K562 (cell line): ENCODE measurements at regions not wholly inside any gene's neighbourhood (a gene's known extent, or its start where the extent isn't known, plus 50 kb on each side); places are given as distances from the start of the nearest gene placed in this dataset.

Experiments used
- ATAC-seq: fragments of 200-7000 bp; cut with Tn5 transposase; 3 replicates; pipeline ENCODE4 v1.9.1; 2020; ENCODE audit warnings: moderate library complexity
- BruUV-seq: library from RNA; stranded (reverse); fragments of 400-500 nt; replicated peaks from 2 replicates; lab custom pipeline; 2021; lab: Mats Ljungman, UMichigan
- CTCF ChIA-PET: fragments of 300-600 bp; formaldehyde crosslinking; extraction: SDS; loops from one replicate; lab custom pipeline; 2021; ENCODE audit warnings: low intra/inter-chr PET ratio; lab: Yijun Ruan, JAX
- POLR2A ChIA-PET: fragments of 300-600, 350-650 bp; sonication (Branson Sonifier 250); formaldehyde crosslinking; extraction: SDS; loops from one replicate; lab custom pipeline; 2021; ENCODE audit warnings: antibody characterized with exemption, inconsistent platforms; lab: Yijun Ruan, JAX
- DNase-seq, 4 experiments: peaks; one replicate each; pipeline versions ENCODE4 v3.0.0 to v3.0.0-alpha.2; 2011 to 2018; ENCODE audit warnings: low spot score in 3 of 4, mixed read lengths in 3 of 4; ENCODE audit errors: extremely low read depth in 1 of 4
- FAIRE-seq: peaks from 2 replicates; lab custom pipeline; 2011; peaks lifted over from hg19 to GRCh38; lab: Jason Lieb, UNC
- H2AFZ ChIP-seq: 2 replicates; pipeline ENCODE4 v1.6.0; 2011; ENCODE audit warnings: low read depth, low read length, control low read depth, inconsistent platforms
- H3K27ac ChIP-seq: fragments of 200-600 bp; 3 replicates; pipeline ENCODE4 v1.8.0; 2011; ENCODE audit warnings: low read depth, mild to moderate bottlenecking, control low read depth, inconsistent platforms, low read length, moderate library complexity, mixed read lengths; ENCODE audit errors: extremely low read depth
- H3K27me3 ChIP-seq, 2 experiments: fragments of 300-600 bp in 1 of 2; 2 replicates in 1 of 2; 3 replicates in 1 of 2; pipeline versions ENCODE4 v1.6.0 to v1.8.0; 2011; ENCODE audit warnings: inconsistent platforms in 2 of 2, low read length in 2 of 2, mild to moderate bottlenecking in 1 of 2, mixed read lengths in 1 of 2, moderate library complexity in 1 of 2; ENCODE audit not compliant: control insufficient read depth in 2 of 2, insufficient read depth in 2 of 2
- H3K36me3 ChIP-seq: fragments of 300-600 bp; 3 replicates; pipeline ENCODE4 v1.8.0; 2011; ENCODE audit warnings: mild to moderate bottlenecking, low read length, inconsistent platforms; ENCODE audit not compliant: control insufficient read depth, insufficient read depth
- H3K4me1 ChIP-seq, 2 experiments: fragments of 200-600 bp in 1 of 2; replicated peaks in 1 of 2; 2 replicates in 1 of 2; 3 replicates in 1 of 2; pipeline versions ENCODE4 v1.5.1 to v1.8.0; 2011; ENCODE audit warnings: inconsistent platforms in 2 of 2, low read length in 2 of 2, mild to moderate bottlenecking in 1 of 2, mixed read lengths in 1 of 2, moderate library complexity in 1 of 2; ENCODE audit not compliant: control insufficient read depth in 2 of 2, insufficient read depth in 2 of 2
- H3K4me2 ChIP-seq: 2 replicates; pipeline ENCODE4 v1.6.1; 2011; ENCODE audit warnings: low read length, control low read depth, inconsistent platforms, mixed read lengths; ENCODE audit not compliant: insufficient read depth
- H3K4me3 ChIP-seq: fragments of 200-600 bp; sonication (generic), shearing (Covaris generic); 2 replicates; pipeline ENCODE4 v1.5.1; 2016; ENCODE audit warnings: control low read depth, inconsistent platforms
- H3K79me2 ChIP-seq: fragments of 200-600 bp; 3 replicates; pipeline ENCODE4 v1.8.0; 2011; ENCODE audit warnings: low read length, inconsistent platforms; ENCODE audit not compliant: control insufficient read depth, insufficient read depth
- H3K9ac ChIP-seq, 2 experiments: 2 replicates each; pipeline versions ENCODE4 v1.6.0 to v1.6.1; 2011; ENCODE audit warnings: low read depth in 2 of 2, low read length in 2 of 2, control low read depth in 1 of 2, inconsistent platforms in 1 of 2, mild to moderate bottlenecking in 1 of 2, mixed read lengths in 1 of 2; ENCODE audit not compliant: insufficient read depth in 1 of 2
- H3K9me1 ChIP-seq: one replicate; pipeline ENCODE4 v1.6.0; 2011; ENCODE audit warnings: inconsistent platforms, mild to moderate bottlenecking, low read length, moderate library complexity; ENCODE audit not compliant: control insufficient read depth, insufficient read depth
- H3K9me3 ChIP-seq: replicated peaks from 2 replicates; pipeline ENCODE4 v1.5.1; 2011; ENCODE audit warnings: low read depth, low read length, inconsistent platforms; ENCODE audit not compliant: control insufficient read depth, insufficient read depth
- H4K20me1 ChIP-seq: replicated peaks from 2 replicates; pipeline ENCODE4 v1.6.1; 2011; ENCODE audit warnings: low read length, inconsistent platforms, mixed read lengths; ENCODE audit not compliant: control insufficient read depth, insufficient read depth
- ATF1 ChIP-seq, 2 experiments: fragments of 450-650 bp in 1 of 2; IDR thresholded peaks; 2 replicates each; pipeline ENCODE4 v1.6.1; 2016; ENCODE audit warnings: missing compliant biosample characterization in 1 of 2, missing genetic modification characterization in 1 of 2
- BDP1 ChIP-seq: IDR thresholded peaks from 3 replicates; pipeline ENCODE4 v1.6.1; 2011; ENCODE audit not compliant: insufficient read length, insufficient read depth
- MAFK ChIP-seq: IDR thresholded peaks from 2 replicates; pipeline ENCODE4 v1.6.1; 2011; ENCODE audit warnings: low read length, improper control_type of control experiment
- NBN ChIP-seq: fragments of 450-650 bp; IDR thresholded peaks from 2 replicates; pipeline ENCODE4 v1.6.1; 2016; ENCODE audit warnings: low read depth, mild to moderate bottlenecking
- NFE2L1 ChIP-seq: fragments of 450-650 bp; IDR thresholded peaks from 2 replicates; pipeline ENCODE4 v1.6.1; 2016; ENCODE audit warnings: missing genetic modification characterization, low read depth, mild to moderate bottlenecking, missing compliant biosample characterization, moderate library complexity, borderline replicate concordance
- PHTF2 ChIP-seq: fragments of 250-450 bp; sonication (Bioruptor Pico); IDR thresholded peaks from 2 replicates; pipeline ENCODE4 v1.5.0; 2021; ENCODE audit warnings: mild to moderate bottlenecking
- POLR2AphosphoS5 ChIP-seq: IDR thresholded peaks from 2 replicates; pipeline ENCODE4 v1.6.1; 2011; ENCODE audit warnings: mild to moderate bottlenecking, low read depth, low read length, moderate library complexity; ENCODE audit not compliant: control insufficient read depth, insufficient read depth
- RBBP5 ChIP-seq: fragments of 200-600 bp; sonication (generic); IDR thresholded peaks from 2 replicates; pipeline ENCODE4 v1.6.1; 2012; ENCODE audit warnings: borderline replicate concordance, mild to moderate bottlenecking, low read length, control low read depth, inconsistent platforms; ENCODE audit not compliant: insufficient read depth, poor library complexity, severe bottlenecking
- SMARCA5 ChIP-seq: fragments of 450-650 bp; IDR thresholded peaks from 2 replicates; pipeline ENCODE4 v1.6.1; 2016
- SP2 ChIP-seq: IDR thresholded peaks from 2 replicates; pipeline ENCODE4 v1.6.1; 2011; ENCODE audit warnings: mild to moderate bottlenecking, low read depth, low read length, moderate library complexity; ENCODE audit not compliant: poor library complexity, severe bottlenecking; ENCODE audit errors: extremely low read depth
- TAF1 ChIP-seq: IDR thresholded peaks from 2 replicates; pipeline ENCODE4 v1.6.1; 2011; ENCODE audit warnings: mild to moderate bottlenecking, low read length, moderate library complexity; ENCODE audit not compliant: insufficient read depth, control insufficient read depth, severe bottlenecking; ENCODE audit errors: extremely low read depth
- TAF7 ChIP-seq: fragments of 450-650 bp; IDR thresholded peaks from 2 replicates; pipeline ENCODE4 v1.6.1; 2016; ENCODE audit warnings: missing genetic modification characterization, missing compliant biosample characterization
- TFAM ChIP-seq: fragments of 250-450 bp; sonication (Bioruptor Pico); conservative IDR thresholded peaks from 2 replicates; pipeline ENCODE4 v1.5.0; 2021; ENCODE audit warnings: mild to moderate bottlenecking, moderate library complexity
- TGIF2 ChIP-seq: sonication (generic); formaldehyde crosslinking; IDR thresholded peaks from 2 replicates; pipeline ENCODE4 v1.8.1; 2022; ENCODE audit warnings: mild to moderate bottlenecking, missing genetic modification reagents, moderate library complexity
- U2AF2 ChIP-seq: fragments of 200-400 bp; formaldehyde crosslinking; optimal IDR thresholded peaks from 2 replicates; pipeline ENCODE3; 2017; ENCODE audit warnings: low read depth, mild to moderate bottlenecking, low read length
- ZNF445 ChIP-seq: fragments of 250-450 bp; sonication (Bioruptor Pico); IDR thresholded peaks from 2 replicates; pipeline ENCODE4 v1.4.0; 2020; ENCODE audit warnings: low read depth, mild to moderate bottlenecking, moderate library complexity
- ZNF785 ChIP-seq: fragments of 250-450 bp; sonication (Bioruptor Pico); IDR thresholded peaks from 2 replicates; pipeline ENCODE4 v1.4.0; 2020; ENCODE audit warnings: mild to moderate bottlenecking
- in situ Hi-C: fragments of 300-500 bp; cut with MboI; formaldehyde crosslinking; loops from 4 replicates; pipeline ENCODE4 v1.15.0; 2018; ENCODE audit warnings: inconsistent platforms, mixed read lengths
- intact Hi-C: fragments of 100-400 bp; cut with micrococcal nuclease; formaldehyde crosslinking; loops from 2 replicates; pipeline ENCODE4 v1.14.2; 2022
- TF ChIP-seq, protein P1 (sequence below): fragments of 250-450 bp; sonication (Bioruptor Pico); IDR thresholded peaks from 2 replicates; pipeline ENCODE4 v1.4.0; 2020
- TF ChIP-seq, protein P2 (sequence below): fragments of 450-650 bp; IDR thresholded peaks from 2 replicates; pipeline ENCODE4 v1.6.1; 2016; ENCODE audit warnings: mild to moderate bottlenecking

DNA sequence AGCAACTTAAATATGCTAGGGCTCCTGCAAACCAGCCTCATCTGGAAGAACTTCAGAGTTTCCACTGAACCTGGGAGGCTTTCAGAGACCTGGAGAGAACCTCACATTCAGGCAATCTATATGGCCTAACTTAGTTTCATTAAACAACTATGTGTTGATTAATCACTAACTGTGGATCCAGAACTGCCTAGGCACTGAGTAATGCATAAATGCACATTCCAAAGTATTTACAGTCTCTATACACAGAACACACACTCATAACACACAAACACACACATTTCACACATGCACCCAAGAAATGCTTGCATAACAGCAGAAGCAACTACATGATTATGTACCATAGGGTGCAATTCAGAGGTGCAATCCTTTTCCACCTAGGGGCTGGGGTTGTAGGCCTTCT is 552.8 kb downstream of the BCL11A start:
- Histone ChIP-seq H3K9me1 (no peaks in the 10 kb centered on the region), H2AFZ (no peak overlapping the region), H3K27me3 (no peaks in the 10 kb centered on the region), H3K9me3 (no peaks in the 10 kb centered on the region), H3K27ac (no peak overlapping the region), H3K4me2 (no peak overlapping the region), H3K4me1 (no peaks in the 10 kb centered on the region), H3K79me2 (no peaks in the 10 kb centered on the region), H4K20me1 (no peaks in the 10 kb centered on the region), H3K9ac (no peak overlapping the region), H3K36me3 (no peaks in the 10 kb centered on the region), H3K4me3 (no peak overlapping the region)
- ATAC-seq (no peak), DNase-seq (no peak), FAIRE-seq (no peak)
- ChIA-PET POLR2A (no interaction called here), CTCF (no interaction called here)
- intact Hi-C loops (no loop called here), in situ Hi-C loops (no loop called here)
- no TSS peak for BruUV-seq
- TF ChIP-seq BDP1 (no peak), SP2 (no peak), MAFK (no peak), U2AF2 (no peak), ZNF445 (no peak), RBBP5 (no peak), SMARCA5 (no peak), ATF1 (CRISPR knock-in tag; IDR thresholded peaks at IDR 0.05) (no peak), ATF1 (tag; IDR thresholded peaks at IDR 0.05) (no peak), POLR2AphosphoS5 (no peak), ZNF785 (CRISPR knock-in tag) (no peak), PHTF2 (no peak), TGIF2 (CRISPR knock-in tag) (no peak), TAF7 (no peak), NBN (no peak), NFE2L1 (tag) (no peak), TAF1 (no peak), TFAM (CRISPR knock-in tag) (no peak)
- TF ChIP-seq, protein P1, sequence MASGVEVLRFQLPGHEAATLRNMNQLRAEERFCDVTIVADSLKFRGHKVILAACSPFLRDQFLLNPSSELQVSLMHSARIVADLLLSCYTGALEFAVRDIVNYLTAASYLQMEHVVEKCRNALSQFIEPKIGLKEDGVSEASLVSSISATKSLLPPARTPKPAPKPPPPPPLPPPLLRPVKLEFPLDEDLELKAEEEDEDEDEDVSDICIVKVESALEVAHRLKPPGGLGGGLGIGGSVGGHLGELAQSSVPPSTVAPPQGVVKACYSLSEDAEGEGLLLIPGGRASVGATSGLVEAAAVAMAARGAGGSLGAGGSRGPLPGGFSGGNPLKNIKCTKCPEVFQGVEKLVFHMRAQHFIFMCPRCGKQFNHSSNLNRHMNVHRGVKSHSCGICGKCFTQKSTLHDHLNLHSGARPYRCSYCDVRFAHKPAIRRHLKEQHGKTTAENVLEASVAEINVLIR (CRISPR knock-in tag): no peak
- TF ChIP-seq, protein P2, sequence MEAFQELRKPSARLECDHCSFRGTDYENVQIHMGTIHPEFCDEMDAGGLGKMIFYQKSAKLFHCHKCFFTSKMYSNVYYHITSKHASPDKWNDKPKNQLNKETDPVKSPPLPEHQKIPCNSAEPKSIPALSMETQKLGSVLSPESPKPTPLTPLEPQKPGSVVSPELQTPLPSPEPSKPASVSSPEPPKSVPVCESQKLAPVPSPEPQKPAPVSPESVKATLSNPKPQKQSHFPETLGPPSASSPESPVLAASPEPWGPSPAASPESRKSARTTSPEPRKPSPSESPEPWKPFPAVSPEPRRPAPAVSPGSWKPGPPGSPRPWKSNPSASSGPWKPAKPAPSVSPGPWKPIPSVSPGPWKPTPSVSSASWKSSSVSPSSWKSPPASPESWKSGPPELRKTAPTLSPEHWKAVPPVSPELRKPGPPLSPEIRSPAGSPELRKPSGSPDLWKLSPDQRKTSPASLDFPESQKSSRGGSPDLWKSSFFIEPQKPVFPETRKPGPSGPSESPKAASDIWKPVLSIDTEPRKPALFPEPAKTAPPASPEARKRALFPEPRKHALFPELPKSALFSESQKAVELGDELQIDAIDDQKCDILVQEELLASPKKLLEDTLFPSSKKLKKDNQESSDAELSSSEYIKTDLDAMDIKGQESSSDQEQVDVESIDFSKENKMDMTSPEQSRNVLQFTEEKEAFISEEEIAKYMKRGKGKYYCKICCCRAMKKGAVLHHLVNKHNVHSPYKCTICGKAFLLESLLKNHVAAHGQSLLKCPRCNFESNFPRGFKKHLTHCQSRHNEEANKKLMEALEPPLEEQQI: no peak
